ENCODE measurements at regions not wholly inside any gene's neighbourhood (a gene's known extent, or its start where the extent isn't known, plus 50 kb on each side); places are given as distances from the start of the nearest gene placed in this dataset.
"Not testable (repeated sequence)": the region's sequence is repeated elsewhere in the genome, so short reads cannot be mapped to it uniquely, and the experiment has no call there.

- no peak for DNase-seq (ENCODE audit: low spot score)
Measured at GRCh38 chr6:122161136-122161535, 238.3 kb upstream of the HSF2 start.

GRCh38 chr6:122165014-122165413, 234.4 kb upstream of the HSF2 start:
- no peak for DNase-seq (ENCODE audit: low spot score)

- DNase-seq (ENCODE audit: low spot score): no peak
Measured at GRCh38 chr6:122170274-122170673, 229.2 kb upstream of the HSF2 start.

- DNase-seq (ENCODE audit: low spot score): no peak
Measured at GRCh38 chr6:122178988-122179387, 220.5 kb upstream of the HSF2 start.

GRCh38 chr6:122180132-122180531, 219.3 kb upstream of the HSF2 start:
- no peak for DNase-seq (ENCODE audit: low spot score)

GRCh38 chr6:122182061-122182460, 217.4 kb upstream of the HSF2 start:
- DNase-seq (ENCODE audit: low spot score): no peak

GRCh38 chr6:122184401-122184827, 215.0 kb upstream of the HSF2 start:
- DNase-seq (ENCODE audit: low spot score): no peak

GRCh38 chr6:122185458-122185857, 214.0 kb upstream of the HSF2 start:
- not testable (repeated sequence) for DNase-seq (ENCODE audit: low spot score)

- no peak for DNase-seq (ENCODE audit: low spot score)
Measured at GRCh38 chr6:122187186-122187585, 212.3 kb upstream of the HSF2 start.

- no peak for DNase-seq (ENCODE audit: low spot score)
Measured at GRCh38 chr6:122198922-122199321, 200.5 kb upstream of the HSF2 start.

- no peak for DNase-seq (ENCODE audit: low spot score)
Measured at GRCh38 chr6:122200440-122200839, 199.0 kb upstream of the HSF2 start.

- no peak for DNase-seq (ENCODE audit: low spot score)
Measured at GRCh38 chr6:122202576-122203137, 196.8 kb upstream of the HSF2 start.

- DNase-seq (ENCODE audit: low spot score): no peak
Measured at GRCh38 chr6:122207061-122207460, 192.4 kb upstream of the HSF2 start.

GRCh38 chr6:122207794-122208193, 191.7 kb upstream of the HSF2 start:
- DNase-seq (ENCODE audit: low spot score): no peak

GRCh38 chr6:122214605-122215318, 184.7 kb upstream of the HSF2 start:
- no peak for DNase-seq (ENCODE audit: low spot score)

- DNase-seq (ENCODE audit: low spot score): no peak
Measured at GRCh38 chr6:122220254-122220653, 179.2 kb upstream of the HSF2 start.

GRCh38 chr6:122222761-122223160, 176.7 kb upstream of the HSF2 start:
- DNase-seq (ENCODE audit: low spot score): no peak

- no peak for DNase-seq (ENCODE audit: low spot score)
Measured at GRCh38 chr6:122223251-122223650, 176.2 kb upstream of the HSF2 start.

- DNase-seq (ENCODE audit: low spot score): no peak
Measured at GRCh38 chr6:122238861-122239260, 160.6 kb upstream of the HSF2 start.

- DNase-seq (ENCODE audit: low spot score): no peak
Measured at GRCh38 chr6:122246906-122247658, 152.4 kb upstream of the HSF2 start.

GRCh38 chr6:122248001-122248669, 151.3 kb upstream of the HSF2 start:
- no peak for DNase-seq (ENCODE audit: low spot score)

GRCh38 chr6:122248844-122249243, 150.6 kb upstream of the HSF2 start:
- DNase-seq (ENCODE audit: low spot score): no peak
